HCT116 (cell line): ENCODE measurements at regions not wholly inside any gene's neighbourhood (a gene's known extent, or its start where the extent isn't known, plus 50 kb on each side); places are given as distances from the start of the nearest gene placed in this dataset.

Experiments
- ATAC-seq: fragments of 200-7000 bp; cut with Tn5 transposase; 2 replicates; pipeline ENCODE4 v1.9.1; 2020; ENCODE audit warnings: mild to moderate bottlenecking, moderate library complexity
- BruUV-seq: library from RNA; stranded (reverse); fragments of 400-500 nt; replicated peaks from 2 replicates; lab custom pipeline; 2021; lab: Mats Ljungman, UMichigan
- CTCF ChIA-PET: fragments of 300-600 bp; sonication (Branson Sonifier 250); formaldehyde crosslinking; loops from one replicate; lab custom pipeline; 2021; ENCODE audit warnings: antibody characterized with exemption; lab: Charles Lee
- POLR2A ChIA-PET: fragments of 300-600, 350-600 bp; sonication (Branson Sonifier 250); formaldehyde crosslinking; loops from one replicate; lab custom pipeline; 2021; ENCODE audit warnings: antibody characterized with exemption; lab: Charles Lee
- RAD21 ChIA-PET, 2 experiments: fragments of 300-600 bp; sonication (Branson Sonifier 250); formaldehyde crosslinking; loops; one replicate each; lab custom pipeline; 2023; ENCODE audit warnings: low total read pairs in 2 of 2; ENCODE audit not compliant: uncharacterized antibody in 2 of 2, unreplicated experiment in 2 of 2, low non-redundant PET in 1 of 2; lab: Charles Lee
- DNase-seq: peaks from one replicate; pipeline ENCODE4 v3.0.0-alpha.2; 2010; ENCODE audit warnings: low read depth, low spot score
- H2AFZ ChIP-seq: fragments of 200-600 bp; shearing (Covaris generic), sonication (generic); 2 replicates; pipeline ENCODE4 v1.6.1; 2017; ENCODE audit warnings: low read depth, mixed run types, mixed read lengths, antibody characterized with exemption, low read length; ENCODE audit not compliant: poor library complexity, severe bottlenecking
- H3K27ac ChIP-seq: 2 replicates; pipeline ENCODE4 v1.5.1; 2012; ENCODE audit warnings: low read depth, low read length
- H3K27me3 ChIP-seq: fragments of 200-600 bp; sonication (generic); 2 replicates; pipeline ENCODE4 v1.6.1; 2016; ENCODE audit warnings: mixed run types, low read length, mixed read lengths; ENCODE audit not compliant: insufficient read depth
- H3K36me3 ChIP-seq, 2 experiments: fragments of 200-500 bp in 1 of 2; fragments of 200-600 bp in 1 of 2; sonication (Bioruptor generic) in 1 of 2; sonication (generic) in 1 of 2; 2 replicates each; pipeline versions ENCODE4 v1.5.1 to v1.6.1; 2014 to 2016; ENCODE audit warnings: low read length in 2 of 2, inconsistent platforms in 1 of 2, mixed read lengths in 1 of 2, mixed run types in 1 of 2; ENCODE audit not compliant: insufficient read depth in 2 of 2, control insufficient read depth in 1 of 2
- H3K4me1 ChIP-seq, 2 experiments: fragments of 200-600 bp in 1 of 2; sonication (generic) in 1 of 2; 2 replicates each; pipeline versions ENCODE4 v1.5.1 to v1.6.1; 2012 to 2017; ENCODE audit warnings: low read length in 2 of 2, inconsistent platforms in 1 of 2, mild to moderate bottlenecking in 1 of 2, mixed read lengths in 1 of 2, mixed run types in 1 of 2, moderate library complexity in 1 of 2; ENCODE audit not compliant: insufficient read depth in 2 of 2, control insufficient read depth in 1 of 2
- H3K4me2 ChIP-seq: fragments of 200-600 bp; sonication (generic); 2 replicates; pipeline ENCODE4 v1.6.1; 2017; ENCODE audit warnings: mixed run types, low read length, mixed read lengths
- H3K4me3 ChIP-seq, 2 experiments: fragments of 200-600 bp in 1 of 2; sonication (generic) in 1 of 2; replicated peaks in 1 of 2; 2 replicates each; pipeline ENCODE4 v1.5.1; 2011 to 2016; ENCODE audit warnings: low read length in 2 of 2, control low read depth in 1 of 2, low read depth in 1 of 2, mild to moderate bottlenecking in 1 of 2, mixed read lengths in 1 of 2, mixed run types in 1 of 2
- H3K79me2 ChIP-seq: fragments of 200-600 bp; sonication (generic); 2 replicates; pipeline ENCODE4 v1.6.1; 2017; ENCODE audit warnings: mild to moderate bottlenecking, mixed run types, low read length, moderate library complexity, mixed read lengths; ENCODE audit not compliant: insufficient read depth
- H3K9ac ChIP-seq: fragments of 200-600 bp; sonication (generic); 2 replicates; pipeline ENCODE4 v1.6.1; 2016; ENCODE audit warnings: low read length, mixed read lengths
- H3K9me2 ChIP-seq: fragments of 200-600 bp; sonication (generic), shearing (Covaris generic); 2 replicates; pipeline ENCODE4 v1.6.1; 2017; ENCODE audit warnings: mixed run types, mild to moderate bottlenecking, moderate library complexity; ENCODE audit not compliant: insufficient read depth
- H3K9me3 ChIP-seq, 2 experiments: fragments of 200-500 bp in 1 of 2; fragments of 200-600 bp in 1 of 2; sonication (Bioruptor generic) in 1 of 2; sonication (generic) in 1 of 2; 2 replicates each; pipeline ENCODE4 v1.6.1; 2014 to 2017; ENCODE audit warnings: low read length in 2 of 2, mixed read lengths in 2 of 2, inconsistent platforms in 1 of 2, low read depth in 1 of 2, mild to moderate bottlenecking in 1 of 2, mixed run types in 1 of 2, moderate library complexity in 1 of 2; ENCODE audit not compliant: control insufficient read depth in 1 of 2, insufficient read depth in 1 of 2
- H4K20me1 ChIP-seq: fragments of 200-600 bp; sonication (generic), shearing (Covaris generic); 2 replicates; pipeline ENCODE4 v1.6.1; 2017; ENCODE audit warnings: mixed run types, mild to moderate bottlenecking, moderate library complexity; ENCODE audit not compliant: insufficient read depth
- CBX3 ChIP-seq: IDR thresholded peaks from 2 replicates; pipeline ENCODE4 v1.6.1; 2012; ENCODE audit warnings: low read depth
- ELF1 ChIP-seq: IDR thresholded peaks from 2 replicates; pipeline ENCODE4 v1.6.1; 2012; ENCODE audit warnings: low read depth, borderline replicate concordance
- EZH2 ChIP-seq: fragments of 200-600 bp; sonication (generic); IDR thresholded peaks from 2 replicates; pipeline ENCODE4 v1.6.1; 2017; ENCODE audit warnings: antibody characterized with exemption, mixed run types
- EZH2phosphoT487 ChIP-seq: fragments of 200-600 bp; IDR thresholded peaks from 2 replicates; pipeline ENCODE4 v1.6.1; 2018; ENCODE audit warnings: antibody characterized with exemption, borderline replicate concordance
- JUND ChIP-seq: IDR thresholded peaks from 2 replicates; pipeline ENCODE4 v1.6.1; 2012
- POLR2AphosphoS5 ChIP-seq: IDR thresholded peaks from 2 replicates; pipeline ENCODE4 v1.6.1; 2011; ENCODE audit warnings: mild to moderate bottlenecking, low read depth, low read length, moderate library complexity
- RAD21 ChIP-seq: IDR thresholded peaks from 2 replicates; pipeline ENCODE4 v1.6.1; 2012; ENCODE audit warnings: low read depth, mild to moderate bottlenecking
- SIN3A ChIP-seq: IDR thresholded peaks from 2 replicates; pipeline ENCODE4 v1.6.1; 2012; ENCODE audit warnings: low read depth
- SP1 ChIP-seq: IDR thresholded peaks from 2 replicates; pipeline ENCODE4 v1.6.1; 2012; ENCODE audit warnings: low read depth
- SRF ChIP-seq: IDR thresholded peaks from 2 replicates; pipeline ENCODE4 v1.6.1; 2012; ENCODE audit warnings: low read depth
- TCF7L2 ChIP-seq: IDR thresholded peaks from 2 replicates; pipeline ENCODE4 v1.7.0; 2011; ENCODE audit warnings: borderline replicate concordance, inconsistent platforms; ENCODE audit not compliant: insufficient read depth, insufficient read length; ENCODE audit errors: extremely low read depth
- ZFX ChIP-seq: fragments of 450-650 bp; IDR thresholded peaks from 2 replicates; pipeline ENCODE4 v1.6.1; 2017
- ZNF274 ChIP-seq: fragments of 200-500 bp; sonication (Bioruptor generic); IDR thresholded peaks from 2 replicates; pipeline ENCODE4 v1.6.1; 2014; ENCODE audit warnings: mild to moderate bottlenecking, low read depth, low read length, inconsistent platforms
- intact Hi-C: fragments of 100-400 bp; cut with micrococcal nuclease; formaldehyde crosslinking; loops from 2 replicates; pipeline ENCODE4 v1.10.0; 2022
- TF ChIP-seq, protein P1 (sequence below), 3 experiments: fragments of 200-600 bp in 1 of 3; sonication (generic) in 1 of 3; IDR thresholded peaks in 2 of 3; conservative IDR thresholded peaks in 1 of 3; 2 replicates each; pipeline ENCODE4 v1.5.1; 2012 to 2017; ENCODE audit warnings: low read depth in 2 of 3, low read length in 2 of 3, antibody characterized with exemption in 1 of 3, borderline replicate concordance in 1 of 3, control low read depth in 1 of 3, mild to moderate bottlenecking in 1 of 3, mixed read lengths in 1 of 3, mixed run types in 1 of 3, moderate library complexity in 1 of 3; ENCODE audit not compliant: insufficient read depth in 1 of 3
- TF ChIP-seq, protein P2 (sequence below): IDR thresholded peaks from 2 replicates; pipeline ENCODE4 v1.6.1; 2011; ENCODE audit warnings: mild to moderate bottlenecking, low read length, moderate library complexity; ENCODE audit not compliant: insufficient replicate concordance; ENCODE audit errors: extremely low read depth
- TF ChIP-seq, protein P3 (sequence below): IDR thresholded peaks from 2 replicates; pipeline ENCODE4 v1.6.1; 2012
- TF ChIP-seq, protein P4 (sequence below): IDR thresholded peaks from 2 replicates; pipeline ENCODE4 v1.6.1; 2012

DNA sequence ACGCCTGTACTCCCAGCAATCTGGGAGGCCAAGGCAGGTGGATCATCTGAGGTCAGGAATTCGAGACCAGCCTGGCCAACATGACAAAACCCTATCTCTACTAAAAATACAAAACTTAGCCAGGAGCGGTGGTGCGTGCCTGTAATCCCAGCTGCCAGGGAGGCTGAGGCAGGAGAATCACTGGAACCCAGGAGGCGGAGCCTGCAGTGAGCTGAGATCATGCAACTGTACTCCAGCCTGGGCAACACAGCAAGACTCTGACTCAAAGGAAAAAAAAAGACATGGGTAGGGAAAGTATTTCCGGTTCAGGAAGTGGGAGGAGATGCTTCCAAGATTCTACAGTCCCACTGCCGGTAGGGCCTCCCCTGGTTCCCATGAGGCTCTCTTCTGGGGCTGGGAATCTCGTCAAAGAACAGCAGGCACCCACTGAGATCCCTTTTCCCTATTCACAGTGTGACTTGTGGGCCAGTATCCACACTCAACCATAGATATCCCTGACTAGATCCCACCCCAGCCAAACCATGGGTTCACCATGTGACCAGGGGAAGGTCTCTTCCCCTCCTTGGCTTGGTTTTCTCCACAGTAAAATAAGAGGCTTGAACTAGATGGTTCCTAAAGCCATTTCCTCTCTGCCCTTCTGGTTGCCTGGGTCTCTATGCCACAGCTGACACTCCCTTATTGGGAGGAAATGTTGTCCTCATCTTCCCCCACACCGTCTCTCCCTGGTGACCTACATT is 443.3 kb downstream of the BUD13 start:
- intact Hi-C loops = no loop called here
- no peak for ATAC-seq
- BruUV-seq = no TSS peak
- no peak overlapping the region for H3K27ac ChIP-seq
- POLR2A ChIA-PET = no interaction called here
- H3K9me2 ChIP-seq = no peaks in the 10 kb centered on the region
- RAD21 ChIA-PET = no interaction called here
- H2AFZ ChIP-seq = no peak overlapping the region
- H3K27me3 ChIP-seq = peaks cover 7% of the 10 kb centered on the region
- TF ChIP-seq RAD21 = no peak
- no peak for TF ChIP-seq ZFX
- TF ChIP-seq, all 23 proteins: peak for 0
- Histone ChIP-seq H3K4me2 (no peak overlapping the region), H3K79me2 (no peaks in the 10 kb centered on the region), H3K4me1 (no peaks in the 10 kb centered on the region), H4K20me1 (no peaks in the 10 kb centered on the region), H3K4me3 (no peak overlapping the region), H3K36me3 (no peaks in the 10 kb centered on the region), H3K9me3 (no peaks in the 10 kb centered on the region), H3K9ac (no peak overlapping the region)
- CTCF ChIA-PET = no interaction called here
- DNase-seq = no peak

DNA sequence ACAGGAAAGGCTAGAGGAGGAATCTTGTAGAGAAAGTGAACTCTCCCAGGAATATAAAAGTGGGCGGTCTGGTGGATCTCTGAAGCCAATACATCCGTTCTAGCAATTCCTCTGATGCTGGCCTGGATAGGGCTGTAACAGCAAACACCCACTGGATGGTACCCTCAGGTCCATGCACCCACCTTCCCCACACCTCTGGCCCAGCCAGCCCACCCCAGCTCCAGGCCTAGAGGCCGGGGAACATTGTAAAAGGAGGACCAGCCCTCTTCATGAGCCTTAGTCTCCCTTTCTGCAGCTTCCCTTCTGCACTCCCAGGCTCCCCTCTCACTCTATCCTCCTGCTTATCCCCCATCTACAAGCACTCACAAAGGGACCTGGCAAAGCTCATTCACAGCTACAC is 443.9 kb downstream of the BUD13 start:
- H3K9me2 ChIP-seq = no peaks in the 10 kb centered on the region
- no peaks in the 10 kb centered on the region for H4K20me1 ChIP-seq
- no peak overlapping the region for H3K4me2 ChIP-seq
- intact Hi-C loops = no loop called here
- no peaks in the 10 kb centered on the region for H3K4me1 ChIP-seq
- no peaks in the 10 kb centered on the region for H3K36me3 ChIP-seq
- ChIA-PET POLR2A (no interaction called here), CTCF (no interaction called here), RAD21 (no interaction called here)
- no peak overlapping the region for H3K4me3 ChIP-seq
- no peaks in the 10 kb centered on the region for H3K79me2 ChIP-seq
- no TSS peak for BruUV-seq
- ATAC-seq (no peak), DNase-seq (no peak)
- no peak overlapping the region for H2AFZ ChIP-seq
- H3K27ac ChIP-seq = no peak overlapping the region
- no peaks in the 10 kb centered on the region for H3K9me3 ChIP-seq
- no peak overlapping the region for H3K9ac ChIP-seq
- peaks cover 7% of the 10 kb centered on the region for H3K27me3 ChIP-seq
- no peak for TF ChIP-seq ELF1
- no peak for TF ChIP-seq POLR2AphosphoS5
- no peak for TF ChIP-seq ZFX
- TF ChIP-seq EZH2phosphoT487 = no peak
- TF ChIP-seq CBX3 = no peak
- TF ChIP-seq SP1 = no peak
- TF ChIP-seq, protein P1, sequence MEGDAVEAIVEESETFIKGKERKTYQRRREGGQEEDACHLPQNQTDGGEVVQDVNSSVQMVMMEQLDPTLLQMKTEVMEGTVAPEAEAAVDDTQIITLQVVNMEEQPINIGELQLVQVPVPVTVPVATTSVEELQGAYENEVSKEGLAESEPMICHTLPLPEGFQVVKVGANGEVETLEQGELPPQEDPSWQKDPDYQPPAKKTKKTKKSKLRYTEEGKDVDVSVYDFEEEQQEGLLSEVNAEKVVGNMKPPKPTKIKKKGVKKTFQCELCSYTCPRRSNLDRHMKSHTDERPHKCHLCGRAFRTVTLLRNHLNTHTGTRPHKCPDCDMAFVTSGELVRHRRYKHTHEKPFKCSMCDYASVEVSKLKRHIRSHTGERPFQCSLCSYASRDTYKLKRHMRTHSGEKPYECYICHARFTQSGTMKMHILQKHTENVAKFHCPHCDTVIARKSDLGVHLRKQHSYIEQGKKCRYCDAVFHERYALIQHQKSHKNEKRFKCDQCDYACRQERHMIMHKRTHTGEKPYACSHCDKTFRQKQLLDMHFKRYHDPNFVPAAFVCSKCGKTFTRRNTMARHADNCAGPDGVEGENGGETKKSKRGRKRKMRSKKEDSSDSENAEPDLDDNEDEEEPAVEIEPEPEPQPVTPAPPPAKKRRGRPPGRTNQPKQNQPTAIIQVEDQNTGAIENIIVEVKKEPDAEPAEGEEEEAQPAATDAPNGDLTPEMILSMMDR (IDR thresholded peaks at IDR 0.05 in 2 of 3, conservative IDR thresholded peaks at IDR 0.05 in 1 of 3; ENCODE audit: borderline replicate concordance in 1 of 3, insufficient read depth in 1 of 3, low read depth in 2 of 3, low read length in 2 of 3) = no peak
- TF ChIP-seq, protein P2, sequence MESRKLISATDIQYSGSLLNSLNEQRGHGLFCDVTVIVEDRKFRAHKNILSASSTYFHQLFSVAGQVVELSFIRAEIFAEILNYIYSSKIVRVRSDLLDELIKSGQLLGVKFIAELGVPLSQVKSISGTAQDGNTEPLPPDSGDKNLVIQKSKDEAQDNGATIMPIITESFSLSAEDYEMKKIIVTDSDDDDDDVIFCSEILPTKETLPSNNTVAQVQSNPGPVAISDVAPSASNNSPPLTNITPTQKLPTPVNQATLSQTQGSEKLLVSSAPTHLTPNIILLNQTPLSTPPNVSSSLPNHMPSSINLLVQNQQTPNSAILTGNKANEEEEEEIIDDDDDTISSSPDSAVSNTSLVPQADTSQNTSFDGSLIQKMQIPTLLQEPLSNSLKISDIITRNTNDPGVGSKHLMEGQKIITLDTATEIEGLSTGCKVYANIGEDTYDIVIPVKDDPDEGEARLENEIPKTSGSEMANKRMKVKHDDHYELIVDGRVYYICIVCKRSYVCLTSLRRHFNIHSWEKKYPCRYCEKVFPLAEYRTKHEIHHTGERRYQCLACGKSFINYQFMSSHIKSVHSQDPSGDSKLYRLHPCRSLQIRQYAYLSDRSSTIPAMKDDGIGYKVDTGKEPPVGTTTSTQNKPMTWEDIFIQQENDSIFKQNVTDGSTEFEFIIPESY = no peak
- TF ChIP-seq TCF7L2 = no peak
- TF ChIP-seq, protein P3, sequence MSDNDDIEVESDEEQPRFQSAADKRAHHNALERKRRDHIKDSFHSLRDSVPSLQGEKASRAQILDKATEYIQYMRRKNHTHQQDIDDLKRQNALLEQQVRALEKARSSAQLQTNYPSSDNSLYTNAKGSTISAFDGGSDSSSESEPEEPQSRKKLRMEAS = no peak
- no peak for TF ChIP-seq JUND
- TF ChIP-seq, protein P4, sequence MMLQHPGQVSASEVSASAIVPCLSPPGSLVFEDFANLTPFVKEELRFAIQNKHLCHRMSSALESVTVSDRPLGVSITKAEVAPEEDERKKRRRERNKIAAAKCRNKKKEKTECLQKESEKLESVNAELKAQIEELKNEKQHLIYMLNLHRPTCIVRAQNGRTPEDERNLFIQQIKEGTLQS = no peak
- TF ChIP-seq EZH2 = no peak
- no peak for TF ChIP-seq SIN3A
- no peak for TF ChIP-seq ZNF274
- TF ChIP-seq SRF = no peak
